ENCODE measurements at regions not wholly inside any gene's neighbourhood (a gene's known extent, or its start where the extent isn't known, plus 50 kb on each side); places are given as distances from the start of the nearest gene placed in this dataset.

- DNase-seq (no peak), ATAC-seq (no peak)
- TF ChIP-seq CTCF (IDR thresholded peaks at IDR 0.05): no peak
- H3K36me3 ChIP-seq: no peaks in the 10 kb centered on the region
- H3K27me3 ChIP-seq: no peaks in the 10 kb centered on the region
- H3K4me3 ChIP-seq: no peak overlapping the region
- no peaks in the 10 kb centered on the region for H3K4me1 ChIP-seq
- H3K9me3 ChIP-seq: no peaks in the 10 kb centered on the region
- intact Hi-C loops (cut with DNase I): no loop called here
- H3K27ac ChIP-seq: no peak overlapping the region
Measured at GRCh38 chr3:162168715-162169114, 672.1 kb downstream of the OTOL1 start.

DNA sequence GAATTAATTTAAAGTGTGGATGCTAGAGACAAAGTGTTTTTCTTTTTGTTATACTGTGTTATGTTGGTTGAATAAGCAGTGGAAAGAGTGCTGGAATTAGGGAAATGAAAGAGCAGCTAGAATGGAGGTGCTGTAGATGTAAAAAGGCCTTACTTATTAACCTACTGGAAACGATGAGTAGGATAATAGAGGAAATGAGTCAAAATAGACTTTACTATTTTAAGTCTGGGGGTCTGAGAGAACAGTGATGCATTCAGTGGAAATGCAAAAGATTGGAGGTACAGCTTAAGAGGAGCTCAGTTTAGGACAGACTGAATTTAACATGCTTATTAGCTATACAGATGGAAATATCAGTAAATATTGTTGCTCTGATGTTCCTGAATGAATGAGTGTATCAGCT is 674.0 kb downstream of the OTOL1 start:
- no peak for TF ChIP-seq CTCF (IDR thresholded peaks at IDR 0.05)
- Histone ChIP-seq H3K9me3 (no peaks in the 10 kb centered on the region), H3K4me3 (no peak overlapping the region), H3K4me1 (no peaks in the 10 kb centered on the region), H3K27me3 (no peaks in the 10 kb centered on the region), H3K27ac (no peak overlapping the region), H3K36me3 (no peaks in the 10 kb centered on the region)
- DNase-seq: no peak
- ATAC-seq: no peak
- intact Hi-C loops (cut with DNase I): no loop called here

- Histone ChIP-seq H3K27ac (no peak overlapping the region), H3K27me3 (no peaks in the 10 kb centered on the region), H3K4me3 (no peak overlapping the region), H3K9me3 (no peaks in the 10 kb centered on the region), H3K36me3 (no peaks in the 10 kb centered on the region), H3K4me1 (no peaks in the 10 kb centered on the region)
- DNase-seq (no peak), ATAC-seq (no peak)
- TF ChIP-seq CTCF (IDR thresholded peaks at IDR 0.05): no peak
- intact Hi-C loops (cut with DNase I): no loop called here
Measured at GRCh38 chr3:162171970-162172369, 675.4 kb downstream of the OTOL1 start.

- intact Hi-C loops (cut with DNase I): no loop called here
- no peak for DNase-seq
- ATAC-seq: no peak
Measured at GRCh38 chr3:162175145-162175544, 678.5 kb downstream of the OTOL1 start.

DNA sequence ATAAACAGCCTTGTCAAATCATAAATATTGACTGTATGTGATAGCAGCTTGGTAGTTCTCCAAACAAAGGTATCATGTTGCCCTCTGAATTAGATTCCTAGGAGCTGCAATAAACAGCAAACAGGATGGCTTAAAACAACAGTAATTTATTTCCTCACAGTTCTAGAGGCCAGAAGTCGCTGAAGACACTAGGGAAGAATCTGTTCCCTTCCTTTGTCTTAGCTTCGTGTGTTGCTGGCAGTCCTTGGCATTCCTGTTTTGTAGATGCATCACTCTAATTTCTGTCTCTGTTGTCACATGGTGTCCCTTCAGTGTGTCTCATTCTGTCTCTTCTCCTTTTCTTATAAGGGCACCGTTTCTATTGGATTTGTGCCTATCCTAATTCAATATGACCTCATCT is 679.3 kb downstream of the OTOL1 start:
- intact Hi-C loops (cut with DNase I): no loop called here
- Histone ChIP-seq H3K9me3 (no peaks in the 10 kb centered on the region), H3K27ac (no peak overlapping the region), H3K27me3 (no peaks in the 10 kb centered on the region), H3K4me1 (no peaks in the 10 kb centered on the region), H3K4me3 (no peak overlapping the region), H3K36me3 (no peaks in the 10 kb centered on the region)
- TF ChIP-seq CTCF (IDR thresholded peaks at IDR 0.05): no peak
- DNase-seq (no peak), ATAC-seq (no peak)

More at GRCh38 chr3:162175145-162175544, 678.5 kb downstream of the OTOL1 start:
- Histone ChIP-seq H3K27me3 (no peaks in the 10 kb centered on the region), H3K36me3 (no peaks in the 10 kb centered on the region), H3K4me1 (no peaks in the 10 kb centered on the region), H3K4me3 (no peak overlapping the region), H3K9me3 (no peaks in the 10 kb centered on the region), H3K27ac (no peak overlapping the region)
- TF ChIP-seq CTCF (IDR thresholded peaks at IDR 0.05): no peak

GRCh38 chr3:162183440-162183839 is 686.8 kb downstream of the OTOL1 start:
- H3K27me3 ChIP-seq: no peaks in the 10 kb centered on the region
- ATAC-seq: no peak
- TF ChIP-seq CTCF (IDR thresholded peaks at IDR 0.05): no peak
- no peaks in the 10 kb centered on the region for H3K36me3 ChIP-seq
- H3K4me3 ChIP-seq: no peak overlapping the region
- intact Hi-C loops (cut with DNase I): no loop called here
- no peak overlapping the region for H3K27ac ChIP-seq
- no peak for DNase-seq
- H3K4me1 ChIP-seq: no peaks in the 10 kb centered on the region
- no peaks in the 10 kb centered on the region for H3K9me3 ChIP-seq

All from upper lobe of right lung (tissue), 1 donor.